CD4-positive, alpha-beta T cell (primary cell): ENCODE measurements at regions not wholly inside any gene's neighbourhood (a gene's known extent, or its start where the extent isn't known, plus 50 kb on each side); places are given as distances from the start of the nearest gene placed in this dataset.

Experiments used
- ATAC-seq: fragments of 200-7000 bp; cut with Tn5 transposase; one replicate; pipeline ENCODE4 v1.10.0; 2022; ENCODE audit warnings: mild to moderate bottlenecking; ENCODE audit not compliant: poor library complexity
- CTCF ChIA-PET: fragments of 350-600 bp; sonication (Branson Sonifier 250); formaldehyde crosslinking; loops from one replicate; lab custom pipeline; 2021; ENCODE audit warnings: antibody characterized with exemption, inconsistent platforms; lab: Charles Lee
- POLR2A ChIA-PET: fragments of 350-600 bp; sonication (Branson Sonifier 250); formaldehyde crosslinking; loops from one replicate; lab custom pipeline; 2021; ENCODE audit warnings: antibody characterized with exemption, inconsistent platforms; lab: Charles Lee
- DNase-seq, 14 experiments: peaks; one replicate each; pipeline ENCODE4 v3.0.0-alpha.2; 2013 to 2020; ENCODE audit warnings: mixed read lengths in 2 of 14
- H3K27ac ChIP-seq, 2 donors: one replicate each; pipeline versions ENCODE4 v1.5.1 to v1.7.0; 2013; ENCODE audit warnings: low read length in 2 of 2, low read depth in 1 of 2, mild to moderate bottlenecking in 1 of 2
- H3K27me3 ChIP-seq, 2 experiments: 1 replicate in 1 of 2; 2 replicates in 1 of 2; pipeline versions ENCODE4 v1.6.1 to v1.7.0; 2013; ENCODE audit warnings: low read length in 2 of 2, control low read depth in 1 of 2, mild to moderate bottlenecking in 1 of 2, moderate library complexity in 1 of 2; ENCODE audit not compliant: insufficient read depth in 2 of 2, control insufficient read depth in 1 of 2
- H3K36me3 ChIP-seq: one replicate; pipeline ENCODE4 v1.6.1; 2013; ENCODE audit warnings: low read length, control low read depth; ENCODE audit not compliant: insufficient read depth
- H3K4me1 ChIP-seq: one replicate; pipeline ENCODE4 v1.6.1; 2013; ENCODE audit warnings: low read length, control low read depth; ENCODE audit not compliant: insufficient read depth
- H3K4me3 ChIP-seq: one replicate; pipeline ENCODE4 v1.5.1; 2013; ENCODE audit warnings: mild to moderate bottlenecking, low read length, moderate library complexity
- H3K9me3 ChIP-seq, 2 experiments: 1 replicate in 1 of 2; 2 replicates in 1 of 2; pipeline versions ENCODE4 v1.6.1 to v1.7.0; 2013; ENCODE audit warnings: low read length in 2 of 2, mild to moderate bottlenecking in 2 of 2, control low read depth in 1 of 2, moderate library complexity in 1 of 2; ENCODE audit not compliant: control insufficient read depth in 1 of 2, insufficient read depth in 1 of 2
- H3K27ac Mint-ChIP-seq: one replicate; pipeline ENCODE4 v1.8.0; 2020; ENCODE audit warnings: mixed read lengths
- H3K27me3 Mint-ChIP-seq: one replicate; pipeline ENCODE4 v1.8.0; 2021; ENCODE audit warnings: mixed read lengths
- H3K36me3 Mint-ChIP-seq: one replicate; pipeline ENCODE4 v1.8.0; 2021; ENCODE audit warnings: low read depth, mixed read lengths
- H3K4me1 Mint-ChIP-seq: one replicate; pipeline ENCODE4 v1.8.0; 2021; ENCODE audit warnings: low read depth, mixed read lengths
- H3K4me3 Mint-ChIP-seq: one replicate; pipeline ENCODE4 v1.8.0; 2020; ENCODE audit warnings: mild to moderate bottlenecking, mixed read lengths
- H3K9me3 Mint-ChIP-seq: one replicate; pipeline ENCODE4 v1.8.0; 2020; ENCODE audit warnings: mixed read lengths
- intact Hi-C, 2 experiments: fragments of 100-400 bp; cut with DNase I in 1 of 2; cut with micrococcal nuclease in 1 of 2; formaldehyde crosslinking; loops; one replicate each; pipeline versions ENCODE4 v1.15.1 to v1.9.0; 2023 to 2025; cut with DNase I, micrococcal nuclease
- TF ChIP-seq, protein P1 (sequence below): fragments of 200-600 bp; IDR thresholded peaks from one replicate; pipeline ENCODE4 v1.8.0; 2022; ENCODE audit warnings: antibody characterized with exemption, mild to moderate bottlenecking

DNA sequence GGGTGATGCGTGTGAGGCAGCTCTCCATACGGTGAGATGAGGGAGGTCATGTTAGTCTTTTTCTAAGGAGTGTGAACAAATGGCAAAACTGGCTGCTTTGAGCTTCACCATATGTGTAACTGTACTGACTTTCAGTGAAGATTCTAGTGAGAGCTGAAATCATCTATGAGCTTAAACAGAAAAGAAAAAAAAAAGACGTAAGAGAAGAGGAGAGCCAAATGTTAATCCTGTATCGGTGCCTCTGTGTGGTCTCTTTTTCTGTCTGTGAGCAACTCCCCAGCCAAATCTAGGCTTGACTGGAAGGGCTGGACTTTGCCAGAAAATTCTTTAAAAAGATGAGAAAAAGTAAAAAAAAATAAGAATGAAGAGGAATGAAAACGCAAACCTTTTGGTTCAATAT, 209.7 kb upstream of the TUT7 start:
- POLR2A ChIA-PET: interaction anchor here (0.6 kb wide), 1 partner anchor 1603 kb away, joined by 3 read pairs; no protein-coding TSS in a partner anchor
- intact Hi-C loops: no loop called here
- peaks cover 2% of the 10 kb centered on the region for H3K9me3 Mint-ChIP-seq
- Histone ChIP-seq H3K27ac (no peak overlapping the region), H3K27me3 (peaks cover 0 to 2% of the 10 kb centered on the region in 2 experiments), H3K36me3 (no peaks in the 10 kb centered on the region), H3K4me3 (no peak overlapping the region), H3K4me1 (no peaks in the 10 kb centered on the region), H3K9me3 (peaks cover 0 to 5% of the 10 kb centered on the region in 2 experiments)
- no peaks in the 10 kb centered on the region for H3K27me3 Mint-ChIP-seq
- DNase-seq (no peak), ATAC-seq (no peak)
- no peaks in the 10 kb centered on the region for H3K36me3 Mint-ChIP-seq
- no peak overlapping the region for H3K4me3 Mint-ChIP-seq
- no peak overlapping the region for H3K27ac Mint-ChIP-seq
- TF ChIP-seq, protein P1, sequence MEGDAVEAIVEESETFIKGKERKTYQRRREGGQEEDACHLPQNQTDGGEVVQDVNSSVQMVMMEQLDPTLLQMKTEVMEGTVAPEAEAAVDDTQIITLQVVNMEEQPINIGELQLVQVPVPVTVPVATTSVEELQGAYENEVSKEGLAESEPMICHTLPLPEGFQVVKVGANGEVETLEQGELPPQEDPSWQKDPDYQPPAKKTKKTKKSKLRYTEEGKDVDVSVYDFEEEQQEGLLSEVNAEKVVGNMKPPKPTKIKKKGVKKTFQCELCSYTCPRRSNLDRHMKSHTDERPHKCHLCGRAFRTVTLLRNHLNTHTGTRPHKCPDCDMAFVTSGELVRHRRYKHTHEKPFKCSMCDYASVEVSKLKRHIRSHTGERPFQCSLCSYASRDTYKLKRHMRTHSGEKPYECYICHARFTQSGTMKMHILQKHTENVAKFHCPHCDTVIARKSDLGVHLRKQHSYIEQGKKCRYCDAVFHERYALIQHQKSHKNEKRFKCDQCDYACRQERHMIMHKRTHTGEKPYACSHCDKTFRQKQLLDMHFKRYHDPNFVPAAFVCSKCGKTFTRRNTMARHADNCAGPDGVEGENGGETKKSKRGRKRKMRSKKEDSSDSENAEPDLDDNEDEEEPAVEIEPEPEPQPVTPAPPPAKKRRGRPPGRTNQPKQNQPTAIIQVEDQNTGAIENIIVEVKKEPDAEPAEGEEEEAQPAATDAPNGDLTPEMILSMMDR: no peak
- H3K4me1 Mint-ChIP-seq: no peaks in the 10 kb centered on the region
- CTCF ChIA-PET: no interaction called here

DNA sequence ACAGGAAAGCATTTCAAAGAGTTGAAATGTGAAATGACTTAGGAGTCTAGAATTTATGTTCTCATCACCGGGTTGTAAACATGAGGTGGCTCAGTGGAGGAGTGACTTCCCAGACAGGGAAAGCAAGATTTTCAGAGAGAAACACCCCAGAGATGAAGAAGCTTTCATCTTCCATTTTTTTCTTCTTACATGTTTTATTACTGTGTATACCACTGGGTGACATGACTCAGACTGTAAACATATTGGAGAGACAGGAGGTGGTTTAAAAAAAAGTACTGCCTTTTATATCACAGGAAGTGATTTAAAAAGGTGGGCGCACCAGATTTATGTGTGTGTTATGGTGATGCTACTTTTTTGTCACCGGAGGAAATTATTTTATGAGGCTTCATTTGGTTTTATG, 209.1 kb upstream of the TUT7 start:
- H3K36me3 Mint-ChIP-seq: no peaks in the 10 kb centered on the region
- TF ChIP-seq, protein P1: no peak
- no peak overlapping the region for H3K4me3 Mint-ChIP-seq
- H3K27me3 Mint-ChIP-seq: no peaks in the 10 kb centered on the region
- Histone ChIP-seq H3K9me3 (peaks cover 0 to 5% of the 10 kb centered on the region in 2 experiments), H3K27ac (no peak overlapping the region), H3K4me1 (no peaks in the 10 kb centered on the region), H3K4me3 (no peak overlapping the region), H3K27me3 (peaks cover 0 to 2% of the 10 kb centered on the region in 2 experiments), H3K36me3 (no peaks in the 10 kb centered on the region)
- ChIA-PET POLR2A (interaction anchor here (0.6 kb wide), 1 partner anchor 1603 kb away, joined by 3 read pairs; no protein-coding TSS in a partner anchor), CTCF (no interaction called here)
- H3K9me3 Mint-ChIP-seq: no peaks in the 10 kb centered on the region
- intact Hi-C loops: no loop called here
- no peaks in the 10 kb centered on the region for H3K4me1 Mint-ChIP-seq
- no peak for DNase-seq
- no peak for ATAC-seq
- H3K27ac Mint-ChIP-seq: no peak overlapping the region

DNA sequence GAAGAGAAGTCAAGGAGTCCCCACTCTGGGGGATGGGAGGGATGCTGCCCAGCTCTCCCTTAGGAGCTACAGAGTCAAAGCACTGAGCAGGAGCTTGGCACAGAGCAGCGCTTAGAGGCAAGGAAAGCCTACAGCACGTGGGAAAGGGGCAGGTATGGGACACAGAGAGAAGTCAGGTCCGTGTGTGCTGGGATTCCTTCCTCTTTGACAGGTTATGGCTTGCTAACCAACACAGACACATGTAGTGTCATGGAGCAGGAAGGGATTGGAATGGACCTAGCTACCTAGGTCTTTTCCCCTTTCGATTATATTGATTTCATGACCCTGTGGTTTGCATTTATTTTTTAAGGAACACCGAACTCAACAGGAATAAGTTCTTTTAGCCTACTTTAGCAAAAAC, 208.5 kb upstream of the TUT7 start:
- Mint-ChIP-seq H3K27ac (no peak overlapping the region), H3K27me3 (no peaks in the 10 kb centered on the region)
- TF ChIP-seq, protein P1: no peak

More for the DNA sequence above, 208.5 kb upstream of the TUT7 start:
- Mint-ChIP-seq H3K36me3 (no peaks in the 10 kb centered on the region), H3K4me1 (no peaks in the 10 kb centered on the region), H3K4me3 (no peak overlapping the region), H3K9me3 (no peaks in the 10 kb centered on the region)
- ChIA-PET POLR2A (no interaction called here), CTCF (no interaction called here)
- Histone ChIP-seq H3K27ac (no peak overlapping the region), H3K36me3 (no peaks in the 10 kb centered on the region), H3K9me3 (peaks cover 0 to 5% of the 10 kb centered on the region in 2 experiments), H3K4me3 (no peak overlapping the region), H3K27me3 (peaks cover 0 to 2% of the 10 kb centered on the region in 2 experiments), H3K4me1 (no peaks in the 10 kb centered on the region)
- ATAC-seq (no peak), DNase-seq (no peak)
- intact Hi-C loops: no loop called here
